H1 (cell line): ENCODE measurements at regions not wholly inside any gene's neighbourhood (a gene's known extent, or its start where the extent isn't known, plus 50 kb on each side); places are given as distances from the start of the nearest gene placed in this dataset.

Experiments used
- CTCF ChIA-PET: fragments of 300-600 bp; sonication (Branson Sonifier 250); formaldehyde crosslinking; loops from one replicate; lab custom pipeline; 2021; ENCODE audit not compliant: partially characterized antibody; lab: Charles Lee
- POLR2A ChIA-PET: fragments of 300-600 bp; sonication (Branson Sonifier 250); formaldehyde crosslinking; loops from one replicate; lab custom pipeline; 2021; ENCODE audit warnings: inconsistent platforms; ENCODE audit not compliant: partially characterized antibody; lab: Charles Lee
- DNase-seq, 2 experiments: peaks; one replicate each; pipeline versions ENCODE4 v3.0.0 to v3.0.0-alpha.2; 2010 to 2022; ENCODE audit warnings: low spot score in 2 of 2, low read depth in 1 of 2, mixed read lengths in 1 of 2
- FAIRE-seq: peaks from 2 replicates; lab custom pipeline; 2011; peaks lifted over from hg19 to GRCh38; lab: Jason Lieb, UNC
- H2AFZ ChIP-seq: 2 replicates; pipeline ENCODE4 v1.8.1; 2012; ENCODE audit warnings: low read length, inconsistent platforms
- H2AK5ac ChIP-seq: 2 replicates; pipeline ENCODE4 v1.6.1; 2013; ENCODE audit warnings: low read depth, low read length
- H2BK120ac ChIP-seq: replicated peaks from 2 replicates; pipeline ENCODE3; 2013; ENCODE audit warnings: low read depth, low read length, inconsistent platforms
- H2BK12ac ChIP-seq: 2 replicates; pipeline ENCODE4 v1.6.1; 2013; ENCODE audit warnings: low read depth, low read length
- H2BK15ac ChIP-seq: 2 replicates; pipeline ENCODE4 v1.6.1; 2013; ENCODE audit warnings: low read length
- H2BK20ac ChIP-seq: 2 replicates; pipeline ENCODE4 v1.6.1; 2013; ENCODE audit warnings: low read length
- H2BK5ac ChIP-seq: 2 replicates; pipeline ENCODE4 v1.6.1; 2013; ENCODE audit warnings: low read depth, low read length
- H3K14ac ChIP-seq: 2 replicates; pipeline ENCODE4 v1.6.1; 2013; ENCODE audit warnings: inconsistent platforms; ENCODE audit not compliant: insufficient read length
- H3K18ac ChIP-seq: 2 replicates; pipeline ENCODE4 v1.6.1; 2013; ENCODE audit warnings: low read length; ENCODE audit errors: extremely low read depth
- H3K23ac ChIP-seq: 2 replicates; pipeline ENCODE4 v1.6.1; 2013; ENCODE audit warnings: inconsistent platforms; ENCODE audit not compliant: insufficient read length
- H3K23me2 ChIP-seq: 2 replicates; pipeline ENCODE4 v1.6.1; 2013; ENCODE audit warnings: low read depth, low read length
- H3K27ac ChIP-seq: 2 replicates; pipeline ENCODE4 v1.6.1; 2011; ENCODE audit warnings: low read depth, low read length, inconsistent platforms
- H3K27me3 ChIP-seq, 4 experiments: replicated peaks in 1 of 4; 1 replicate in 1 of 4; 2 replicates in 3 of 4; pipeline versions ENCODE4 v1.6.1 to v1.8.1; 2011 to 2013; ENCODE audit warnings: low read length in 3 of 4, mild to moderate bottlenecking in 3 of 4, inconsistent platforms in 2 of 4, mixed read lengths in 2 of 4, moderate library complexity in 1 of 4; ENCODE audit not compliant: control insufficient read depth in 3 of 4, insufficient read depth in 3 of 4; ENCODE audit errors: extremely low read depth in 1 of 4
- H3K36me3 ChIP-seq, 4 experiments: 2 replicates each; pipeline versions ENCODE4 v1.6.1 to v1.8.1; 2011 to 2013; ENCODE audit warnings: mild to moderate bottlenecking in 4 of 4, low read length in 3 of 4, moderate library complexity in 2 of 4, control low read depth in 1 of 4, inconsistent platforms in 1 of 4; ENCODE audit not compliant: insufficient read depth in 4 of 4, control insufficient read depth in 2 of 4
- H3K4ac ChIP-seq: replicated peaks from 2 replicates; pipeline ENCODE3; 2013; ENCODE audit warnings: low read length, low read depth, mixed read lengths, inconsistent platforms; ENCODE audit not compliant: insufficient read length
- H3K4me1 ChIP-seq, 4 experiments: replicated peaks in 1 of 4; 1 replicate in 1 of 4; 2 replicates in 3 of 4; pipeline versions ENCODE4 v1.6.1 to v1.8.1; 2011 to 2013; ENCODE audit warnings: low read length in 3 of 4, inconsistent platforms in 2 of 4, mixed read lengths in 1 of 4; ENCODE audit not compliant: insufficient read depth in 4 of 4, control insufficient read depth in 3 of 4
- H3K4me2 ChIP-seq, 2 experiments: 2 replicates each; pipeline versions ENCODE4 v1.6.1 to v1.8.1; 2011 to 2013; ENCODE audit warnings: low read depth in 2 of 2, low read length in 2 of 2, control low read depth in 1 of 2, inconsistent platforms in 1 of 2, mild to moderate bottlenecking in 1 of 2; ENCODE audit not compliant: insufficient read depth in 1 of 2
- H3K4me3 ChIP-seq, 4 experiments: fragments of 200-600, 300-600 bp in 1 of 4; sonication (generic), shearing (Covaris generic), sonication (Bioruptor Twin) in 1 of 4; 2 replicates each; pipeline versions ENCODE4 v1.5.1 to v1.8.1; 2011 to 2016; ENCODE audit warnings: low read length in 4 of 4, low read depth in 3 of 4, control low read depth in 2 of 4, inconsistent platforms in 2 of 4, mild to moderate bottlenecking in 2 of 4, mixed read lengths in 1 of 4, moderate library complexity in 1 of 4; ENCODE audit not compliant: insufficient read depth in 2 of 4; ENCODE audit errors: extremely low read depth in 1 of 4
- H3K56ac ChIP-seq: replicated peaks from 2 replicates; pipeline ENCODE3; 2013; ENCODE audit warnings: low read depth, mild to moderate bottlenecking, mixed read lengths, low read length, inconsistent platforms; ENCODE audit not compliant: insufficient read length
- H3K79me1 ChIP-seq: 2 replicates; pipeline ENCODE4 v1.6.1; 2013; ENCODE audit warnings: low read depth, low read length, control low read depth
- H3K79me2 ChIP-seq, 2 experiments: 2 replicates each; pipeline versions ENCODE4 v1.6.1 to v1.8.1; 2012 to 2013; ENCODE audit warnings: low read length in 2 of 2, mild to moderate bottlenecking in 2 of 2, inconsistent platforms in 1 of 2; ENCODE audit not compliant: insufficient read depth in 2 of 2, control insufficient read depth in 1 of 2
- H3K9ac ChIP-seq, 4 experiments: replicated peaks in 1 of 4; 1 replicate in 1 of 4; 2 replicates in 3 of 4; pipeline versions ENCODE4 v1.6.1 to v1.8.1; 2011 to 2013; ENCODE audit warnings: low read depth in 3 of 4, low read length in 3 of 4, control low read depth in 2 of 4, mild to moderate bottlenecking in 2 of 4, moderate library complexity in 2 of 4, inconsistent platforms in 1 of 4; ENCODE audit errors: extremely low read depth in 1 of 4
- H3K9me3 ChIP-seq, 2 experiments: 2 replicates each; pipeline versions ENCODE4 v1.6.1 to v1.8.1; 2012 to 2013; ENCODE audit warnings: mild to moderate bottlenecking in 2 of 2, moderate library complexity in 2 of 2, control low read depth in 1 of 2, inconsistent platforms in 1 of 2, low read depth in 1 of 2, low read length in 1 of 2, mixed read lengths in 1 of 2; ENCODE audit not compliant: insufficient read depth in 2 of 2
- H4K20me1 ChIP-seq, 2 experiments: replicated peaks in 1 of 2; 2 replicates each; pipeline versions ENCODE3 to v1.8.1; 2011 to 2013; ENCODE audit warnings: inconsistent platforms in 2 of 2, low read length in 2 of 2, mild to moderate bottlenecking in 1 of 2; ENCODE audit not compliant: insufficient read depth in 2 of 2, control insufficient read depth in 1 of 2
- H4K5ac ChIP-seq: 2 replicates; pipeline ENCODE4 v1.6.1; 2013; ENCODE audit warnings: low read length, low read depth, mixed read lengths, inconsistent platforms; ENCODE audit not compliant: insufficient read length
- H4K8ac ChIP-seq: 2 replicates; pipeline ENCODE4 v1.8.0; 2013; ENCODE audit warnings: mild to moderate bottlenecking, moderate library complexity, low read length, inconsistent platforms; ENCODE audit not compliant: insufficient read depth; ENCODE audit errors: extremely low read depth
- H4K91ac ChIP-seq: replicated peaks from 2 replicates; pipeline ENCODE3; 2013; ENCODE audit warnings: low read length, mixed read lengths, inconsistent platforms; ENCODE audit not compliant: insufficient read length
- CHD1 ChIP-seq: IDR thresholded peaks from 2 replicates; pipeline ENCODE4 v1.6.1; 2012; ENCODE audit warnings: low read depth, low read length, improper control_type of control experiment
- HDAC6 ChIP-seq: IDR thresholded peaks from one replicate; pipeline ENCODE4 v1.7.1; 2012; ENCODE audit warnings: low read depth, mild to moderate bottlenecking, inconsistent platforms, low read length, moderate library complexity
- RNF2 ChIP-seq: fragments of 200-900, 300-1000 bp; sonication (generic); IDR thresholded peaks from 2 replicates; pipeline ENCODE4 v1.7.1; 2016; ENCODE audit warnings: borderline replicate concordance, low read depth, mild to moderate bottlenecking, antibody characterized with exemption, low read length; ENCODE audit not compliant: poor library complexity, severe bottlenecking; ENCODE audit errors: missing control alignments
- RXRA ChIP-seq: IDR thresholded peaks from 2 replicates; pipeline ENCODE4 v1.6.1; 2011; ENCODE audit warnings: low read depth, mild to moderate bottlenecking, low read length, moderate library complexity; ENCODE audit not compliant: insufficient read depth
- SRF ChIP-seq: IDR thresholded peaks from 2 replicates; pipeline ENCODE4 v1.6.1; 2011; ENCODE audit warnings: mild to moderate bottlenecking, low read depth, low read length, moderate library complexity
- USF2 ChIP-seq: IDR thresholded peaks from 2 replicates; pipeline ENCODE4 v1.6.1; 2011; ENCODE audit warnings: low read length, improper control_type of control experiment
- WGBS, 2 experiments: shearing (Covaris generic) in 1 of 2; methylation state at CpG; one replicate each; pipeline versions ENCODE4 v1.1.6 to v1.1.7; 2013 to 2015; ENCODE audit warnings: low lambda C conversion rate in 2 of 2, mixed read lengths in 2 of 2, inconsistent platforms in 1 of 2, low coverage in 1 of 2, missing lambda C conversion rate in 1 of 2; ENCODE audit not compliant: insufficient replicate concordance in 2 of 2, insufficient coverage in 1 of 2, insufficient read length in 1 of 2; ENCODE audit errors: extremely low coverage in 1 of 2, missing lambda C conversion rate in 1 of 2; 5-methylcytosine and 5-hydroxymethylcytosine counted together

- Histone ChIP-seq H3K27me3 (no peaks in the 10 kb centered on the region), H2BK12ac (no peak overlapping the region; the same call in 1 of the 2 replicates), H3K18ac (no peak overlapping the region), H3K27ac (no peak overlapping the region), H3K14ac (no peak overlapping the region), H2BK120ac (no peak overlapping the region), H3K4me1 (no peaks in the 10 kb centered on the region), H3K4me2 (no peak overlapping the region), H4K20me1 (no peaks in the 10 kb centered on the region), H3K4ac (no peak overlapping the region), H3K36me3 (no peaks in the 10 kb centered on the region), H3K9ac (no peak overlapping the region), H4K8ac (no peak overlapping the region), H3K56ac (no peak overlapping the region), H4K5ac (no peak overlapping the region), H3K23ac (no peak overlapping the region), H2BK20ac (no peak overlapping the region), H3K23me2 (no peaks in the 10 kb centered on the region), H3K79me2 (no peaks in the 10 kb centered on the region), H4K91ac (no peak overlapping the region), H3K79me1 (no peaks in the 10 kb centered on the region), H2AFZ (no peak overlapping the region), H3K9me3 (no peaks in the 10 kb centered on the region), H2BK5ac (no peak overlapping the region), H2BK15ac (no peak overlapping the region), H3K4me3 (no peak overlapping the region), H2AK5ac (no peak overlapping the region)
- POLR2A ChIA-PET: no interaction called here
- 72% methylated on average over 4 of the region's 4 CpGs; no CpG with 5 or more reads in 1 of the 2 experiments for WGBS, 2 experiments
- DNase-seq: no peak
- no peak for FAIRE-seq
- TF ChIP-seq HDAC6: no peak
- TF ChIP-seq CHD1: no peak
- no peak for TF ChIP-seq RXRA
- no peak for TF ChIP-seq USF2
- no peak for TF ChIP-seq SRF
- no peak for TF ChIP-seq RNF2
- CTCF ChIA-PET: interaction anchor here (0.6 kb wide), 1 partner anchor 78 kb away, joined by 3 read pairs; no protein-coding TSS in a partner anchor
Observed at GRCh38 chr2:125006676-125007075, 981.6 kb downstream of the CNTNAP5 start.
